ENCODE measurements at regions not wholly inside any gene's neighbourhood (a gene's known extent, or its start where the extent isn't known, plus 50 kb on each side); places are given as distances from the start of the nearest gene placed in this dataset.

DNA sequence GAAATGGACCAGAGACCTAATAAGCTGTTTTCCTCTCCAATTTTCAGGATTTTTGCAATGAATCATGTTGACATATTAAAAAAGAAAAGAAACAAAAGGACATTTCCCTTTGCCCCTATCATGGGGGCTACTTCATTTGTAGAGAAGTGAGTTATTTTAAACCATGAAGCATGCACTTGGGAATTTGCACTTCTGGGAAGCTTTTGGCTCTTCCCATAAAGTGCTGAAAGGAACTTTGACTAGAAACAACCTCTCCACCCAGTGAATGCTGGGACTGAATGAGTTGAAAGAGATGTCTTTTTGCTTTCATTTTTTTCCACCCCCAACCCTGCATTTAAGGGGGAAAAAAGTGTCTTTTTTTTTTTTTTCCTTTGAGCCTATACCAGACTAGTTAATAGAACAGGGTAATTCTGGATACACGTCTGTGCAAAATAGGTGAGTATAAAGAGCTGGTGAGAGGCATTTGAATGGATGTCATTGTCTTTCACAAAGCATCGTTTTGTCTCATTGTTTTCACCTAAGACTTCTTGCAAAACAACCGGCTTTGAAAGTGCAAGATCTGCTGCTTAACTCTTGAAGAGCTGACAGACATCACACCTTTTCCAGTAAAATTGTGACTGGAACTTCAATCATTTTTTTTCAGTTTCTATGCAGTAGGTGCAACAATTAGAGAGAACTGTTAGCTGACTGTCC, 138.7 kb upstream of the BACH2 start:
- DNase-seq (ENCODE audit: low read depth in 2 of 2) = no peak

DNA sequence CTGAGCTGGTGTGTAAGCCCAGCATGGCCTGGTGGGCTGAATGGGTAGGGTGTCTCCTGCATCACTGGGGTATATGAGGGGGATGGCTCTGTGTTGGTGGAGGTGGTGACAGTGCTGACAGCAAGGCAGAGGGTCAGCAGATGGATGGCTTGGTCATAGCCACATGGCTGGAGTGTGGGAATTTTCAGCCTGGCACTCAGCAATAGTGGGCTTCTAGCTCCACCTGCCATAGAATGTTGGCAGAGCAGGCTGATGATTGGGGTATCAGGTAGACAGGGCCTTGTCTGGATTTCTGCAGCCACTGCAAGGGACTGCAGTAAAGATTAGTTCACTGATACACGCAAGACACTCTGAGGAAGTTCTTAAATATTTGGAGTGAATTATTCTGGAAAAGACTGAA, 137.5 kb upstream of the BACH2 start:
- no peak for DNase-seq (ENCODE audit: low read depth in 2 of 2)

GRCh38 chr6:90432937-90433336, 136.3 kb upstream of the BACH2 start:
- no peak for DNase-seq (ENCODE audit: low read depth in 2 of 2)

GRCh38 chr6:90432041-90432775, 135.6 kb upstream of the BACH2 start:
- no peak for DNase-seq (ENCODE audit: low read depth in 2 of 2)

GRCh38 chr6:90431576-90431975, 134.9 kb upstream of the BACH2 start:
- DNase-seq (ENCODE audit: low read depth in 2 of 2) = no peak

GRCh38 chr6:90429713-90430112, 133.1 kb upstream of the BACH2 start:
- DNase-seq (ENCODE audit: low read depth in 2 of 2) = no peak

- no peak for DNase-seq (ENCODE audit: low read depth in 2 of 2)
Observed at GRCh38 chr6:90428514-90428913, 131.9 kb upstream of the BACH2 start.

DNA sequence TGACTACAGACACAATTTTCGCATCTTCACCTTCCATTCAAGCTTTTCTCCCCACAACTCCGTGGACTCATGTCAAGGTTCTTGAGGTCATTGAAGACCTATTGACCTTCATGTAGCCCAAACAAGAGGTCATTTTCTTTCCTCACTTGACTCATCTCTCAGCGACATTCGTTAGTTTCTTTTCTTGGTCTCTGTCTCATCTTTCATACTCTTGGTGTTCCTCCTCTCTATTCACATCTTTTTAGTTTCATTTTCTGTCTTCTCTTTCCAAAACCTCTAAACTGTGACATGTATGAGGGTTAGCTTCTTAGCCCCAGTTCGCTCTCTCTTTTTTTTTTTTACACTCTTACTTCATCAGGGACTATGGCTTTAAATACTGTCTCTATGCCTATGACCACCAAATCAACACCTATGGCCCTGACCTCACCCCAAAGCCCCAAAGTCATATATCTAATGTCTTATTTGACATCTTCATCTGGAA, 128.6 kb upstream of the BACH2 start:
- DNase-seq (ENCODE audit: low read depth in 2 of 2) = no peak

- DNase-seq (ENCODE audit: low read depth in 2 of 2) = no peak
Observed at GRCh38 chr6:90424580-90424979, 127.9 kb upstream of the BACH2 start.

DNA sequence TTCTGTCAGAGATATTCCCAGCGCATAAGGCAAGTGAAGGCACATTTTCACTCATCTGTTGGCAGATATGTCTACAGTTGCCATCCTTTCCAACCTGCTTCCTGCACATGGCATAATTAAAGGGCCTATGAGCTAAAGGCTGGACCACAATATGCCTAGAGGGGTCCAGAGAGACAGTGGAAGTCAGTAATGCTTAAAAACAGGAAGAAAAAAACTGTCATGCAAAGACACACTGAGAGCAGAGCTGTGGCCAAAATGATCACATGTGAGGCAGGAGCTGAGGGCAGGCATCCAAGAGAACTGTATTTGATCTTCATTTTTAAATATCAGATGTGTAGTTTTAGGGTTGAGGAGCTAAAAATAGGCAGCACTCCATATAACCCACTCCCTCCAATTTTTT, 125.0 kb upstream of the BACH2 start:
- no peak for DNase-seq (ENCODE audit: low read depth in 2 of 2)

GRCh38 chr6:90420500-90420899, 123.9 kb upstream of the BACH2 start:
- no peak for DNase-seq (ENCODE audit: low read depth in 2 of 2)

- no peak for DNase-seq (ENCODE audit: low read depth in 2 of 2)
Observed at GRCh38 chr6:90417385-90417784, 120.7 kb upstream of the BACH2 start.

GRCh38 chr6:90416322-90416721, 119.7 kb upstream of the BACH2 start:
- DNase-seq (ENCODE audit: low read depth in 2 of 2) = no peak

DNA sequence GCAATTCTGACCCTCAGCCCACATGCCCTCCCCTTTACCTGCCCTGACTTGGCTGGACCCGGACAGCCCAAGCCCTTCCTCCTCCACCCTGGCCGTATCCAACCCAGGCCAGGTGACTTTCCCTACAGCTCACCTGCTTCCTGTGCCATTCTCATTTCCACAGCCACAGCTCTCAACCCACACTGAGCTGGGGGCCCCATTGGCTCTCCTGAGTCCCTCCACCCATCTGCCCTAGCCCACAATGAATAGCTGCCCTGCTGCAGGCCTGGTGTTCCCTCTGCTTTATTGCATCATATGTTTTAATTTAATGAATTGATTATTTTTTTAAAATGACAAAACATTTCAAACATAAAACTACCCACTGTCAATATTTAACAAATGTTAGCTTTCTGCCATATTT, 118.5 kb upstream of the BACH2 start:
- no peak for DNase-seq (ENCODE audit: low read depth in 2 of 2)

DNA sequence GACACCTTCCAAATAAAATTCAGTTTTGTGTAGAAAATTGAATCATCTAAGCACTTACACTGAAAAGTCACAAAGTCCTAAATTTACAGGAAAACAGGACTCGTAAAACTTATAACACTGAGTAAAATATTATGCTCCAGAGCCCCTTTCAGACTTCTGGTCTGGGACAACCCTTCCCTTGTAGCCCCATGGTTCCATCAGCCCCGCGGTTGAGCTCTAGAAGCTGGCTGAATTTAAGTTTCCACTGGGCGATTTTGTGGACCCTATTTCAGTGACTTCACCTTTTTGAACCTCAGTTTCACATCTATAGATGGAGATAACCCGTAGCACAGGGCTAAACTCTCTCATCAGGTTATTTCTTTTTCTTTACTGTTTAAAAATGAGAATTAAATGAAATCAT, 117.7 kb upstream of the BACH2 start:
- DNase-seq (ENCODE audit: low read depth in 2 of 2) = no peak

DNA sequence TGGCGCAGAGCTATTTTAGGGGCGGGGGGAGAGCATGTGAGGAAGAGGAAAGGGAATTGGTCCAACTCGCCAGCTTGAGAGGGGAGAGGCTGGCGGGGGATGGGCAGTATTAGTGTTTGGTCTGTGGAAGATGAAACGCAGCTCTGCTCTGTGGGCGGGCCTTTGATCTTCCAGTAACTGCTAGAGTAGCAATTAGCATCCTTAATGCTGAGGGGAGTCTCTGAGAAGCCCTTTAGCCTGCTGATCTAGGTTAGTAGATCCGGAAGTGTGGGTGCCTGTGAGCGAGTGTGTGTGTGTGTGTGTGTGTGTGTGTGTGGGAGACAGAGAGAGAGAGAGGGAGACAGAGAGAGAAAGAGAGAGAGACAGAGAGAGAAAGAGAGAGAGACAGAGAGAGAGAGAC, 117.2 kb upstream of the BACH2 start:
- DNase-seq (ENCODE audit: low read depth in 2 of 2) = peak; percentile 43 to 48

DNA sequence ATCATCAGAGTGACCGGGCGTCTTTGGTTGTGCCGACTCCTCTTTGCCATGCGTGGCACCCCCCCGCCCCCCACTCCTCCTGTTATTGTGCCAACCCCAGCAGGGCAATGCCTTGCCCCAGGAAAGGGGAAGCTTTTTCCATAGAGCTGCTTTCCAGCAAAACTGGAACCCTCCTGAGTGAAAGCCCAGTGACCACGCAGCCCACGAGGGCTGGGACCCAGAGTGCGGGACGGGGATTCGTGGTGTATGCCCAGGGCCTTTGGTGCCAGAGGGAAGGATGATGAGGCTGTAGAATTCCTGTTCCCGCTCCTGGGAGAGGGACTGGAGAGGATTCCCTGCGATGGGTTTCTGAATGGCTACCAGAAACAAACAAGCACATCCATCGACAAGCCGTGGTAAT, 116.8 kb upstream of the BACH2 start:
- no peak for DNase-seq (ENCODE audit: low read depth in 2 of 2)

- no peak for DNase-seq (ENCODE audit: low read depth in 2 of 2)
Observed at GRCh38 chr6:90412538-90413369, 116.1 kb upstream of the BACH2 start.

DNA sequence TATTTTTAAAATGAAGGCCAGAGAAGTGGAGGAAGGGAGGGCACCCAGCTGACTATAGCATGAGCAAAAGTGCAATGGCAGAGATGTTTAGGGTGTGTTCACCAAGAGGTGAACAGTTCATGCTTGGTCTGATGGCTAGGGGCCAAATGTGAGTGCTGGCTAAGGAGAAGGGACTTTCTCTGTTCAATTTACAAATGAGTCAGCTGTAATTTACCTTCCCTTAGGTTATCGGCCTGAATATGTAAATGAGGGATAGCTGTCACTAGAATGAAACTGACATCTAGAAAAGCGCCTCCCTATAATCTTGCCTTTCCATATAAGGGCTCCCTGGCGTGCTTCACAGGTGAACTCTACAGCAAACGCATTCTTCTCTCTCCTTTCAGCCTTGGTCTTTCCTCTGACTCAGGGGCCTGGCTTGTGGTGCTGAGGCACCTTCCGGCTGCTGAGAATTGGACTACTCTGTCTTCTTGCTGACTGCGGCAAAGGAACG, 114.7 kb upstream of the BACH2 start:
- no peak for DNase-seq (ENCODE audit: low read depth in 2 of 2)

DNA sequence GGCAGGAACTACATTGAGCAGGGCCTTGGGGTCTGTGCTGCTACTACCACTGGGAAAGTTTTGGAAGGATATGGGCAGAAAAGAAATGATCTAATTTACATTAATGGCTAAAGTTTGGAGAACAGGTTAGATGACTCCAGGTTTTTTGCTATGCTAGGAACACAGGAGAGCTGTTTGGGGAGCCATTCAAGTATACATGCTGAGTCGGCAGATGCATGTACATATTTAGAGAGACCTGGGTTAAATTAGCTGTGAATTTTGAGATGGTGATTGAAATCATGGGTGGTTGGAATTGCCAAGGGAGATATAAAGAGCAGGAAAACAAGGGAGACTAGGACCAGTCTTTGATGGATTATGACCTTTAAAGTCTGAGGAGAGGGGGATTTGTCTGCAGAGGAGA, 113.1 kb upstream of the BACH2 start:
- DNase-seq (ENCODE audit: low read depth in 2 of 2) = no peak

DNA sequence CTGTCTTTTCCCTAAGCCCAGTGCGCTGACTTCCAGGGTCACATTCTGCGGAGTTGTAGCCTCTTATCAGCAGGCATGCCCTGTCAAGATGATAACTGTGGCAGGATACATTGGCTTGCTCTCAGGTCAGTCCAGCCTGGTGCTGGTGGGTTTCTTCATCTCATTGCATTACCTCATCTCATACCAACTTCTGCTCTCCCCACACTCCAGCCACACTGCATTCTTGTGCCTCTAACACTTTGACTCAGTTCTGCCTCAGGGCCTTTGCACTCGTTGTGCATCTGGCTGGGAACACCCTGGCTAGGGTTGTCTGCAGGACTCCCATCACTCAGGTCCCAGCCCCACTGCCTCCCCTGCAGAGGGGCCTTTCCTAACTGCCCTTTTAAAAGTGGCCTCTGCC, 110.3 kb upstream of the BACH2 start:
- no peak for DNase-seq (ENCODE audit: low read depth in 2 of 2)

DNA sequence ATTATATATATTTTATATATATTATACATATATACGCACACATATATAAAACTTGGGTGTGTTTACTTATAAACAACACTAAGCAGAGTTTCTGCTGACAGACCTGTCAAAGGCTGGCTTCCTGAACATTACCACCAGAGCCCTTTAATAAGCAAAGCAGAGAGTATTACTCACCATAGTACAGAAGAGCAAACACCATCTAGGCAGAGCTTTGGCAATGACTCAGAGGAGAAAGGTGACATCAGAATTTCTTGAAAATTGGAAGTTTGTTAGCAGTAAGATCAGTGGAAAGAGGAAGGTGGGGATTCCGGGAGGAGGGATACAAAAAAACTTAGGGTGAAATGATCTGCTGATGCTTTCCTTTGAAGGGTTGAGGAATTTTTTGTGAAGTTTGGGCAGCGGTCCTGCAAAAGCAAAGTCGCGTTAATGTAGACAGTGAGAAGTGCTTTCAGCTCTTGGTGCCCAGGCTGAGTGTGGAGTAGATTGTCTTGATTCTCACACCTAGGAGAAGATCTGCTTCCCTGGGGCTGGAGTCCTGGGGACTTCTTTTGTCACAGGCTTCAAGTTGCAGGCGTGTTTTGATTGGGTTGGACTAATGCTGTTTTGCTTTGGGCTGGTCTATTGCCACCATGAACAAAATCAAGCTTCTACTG, 109.6 kb upstream of the BACH2 start:
- DNase-seq (ENCODE audit: low read depth in 2 of 2) = no peak
